Left lung (tissue), 4 donors: ENCODE measurements at regions not wholly inside any gene's neighbourhood (a gene's known extent, or its start where the extent isn't known, plus 50 kb on each side); places are given as distances from the start of the nearest gene placed in this dataset.

Experiments
- ATAC-seq: fragments of 200-7000 bp; cut with Tn5 transposase; one replicate; pipeline ENCODE4 v1.9.1; 2020; ENCODE audit warnings: moderate library complexity
- DNase-seq, 4 donors: peaks; one replicate each; pipeline ENCODE4 v3.0.0-alpha.2; 2013 to 2020
- H3K27ac ChIP-seq, 2 donors: fragments of 200-600 bp; sonication (generic) in 1 of 2; one replicate each; pipeline versions ENCODE4 v1.5.0 to v1.8.0; 2020 to 2021
- H3K27me3 ChIP-seq, 2 donors: fragments of 200-600 bp; sonication (generic) in 1 of 2; one replicate each; pipeline versions ENCODE4 v1.5.0 to v1.8.0; 2020 to 2021
- H3K36me3 ChIP-seq, 2 donors: fragments of 200-600 bp; sonication (generic) in 1 of 2; one replicate each; pipeline versions ENCODE4 v1.5.0 to v1.8.0; 2020 to 2021
- H3K4me1 ChIP-seq, 2 donors: fragments of 200-600 bp; one replicate each; pipeline ENCODE4 v1.8.0; 2021
- H3K4me3 ChIP-seq, 2 donors: fragments of 200-600 bp; sonication (generic) in 1 of 2; one replicate each; pipeline versions ENCODE4 v1.5.0 to v1.8.0; 2020 to 2021; ENCODE audit warnings: mild to moderate bottlenecking in 1 of 2
- H3K9me3 ChIP-seq, 2 donors: fragments of 200-600 bp; sonication (generic) in 1 of 2; one replicate each; pipeline versions ENCODE4 v1.5.0 to v1.8.0; 2020 to 2021
- intact Hi-C, 2 donors: fragments of 100-400 bp; cut with DNase I; formaldehyde crosslinking; loops; one replicate each; pipeline versions ENCODE4 v1.11.2 to v1.14.2; 2022
- TF ChIP-seq, protein P1 (sequence below), 2 donors: fragments of 200-600 bp; sonication (generic) in 1 of 2; IDR thresholded peaks; one replicate each; pipeline versions ENCODE4 v1.5.0 to v1.8.0; 2021; ENCODE audit warnings: antibody characterized with exemption in 2 of 2
- donor health status: DM: no; HTN: yes; CAD: no.
- donor health status: DM: no; HTN: no; CAD: no.

DNA sequence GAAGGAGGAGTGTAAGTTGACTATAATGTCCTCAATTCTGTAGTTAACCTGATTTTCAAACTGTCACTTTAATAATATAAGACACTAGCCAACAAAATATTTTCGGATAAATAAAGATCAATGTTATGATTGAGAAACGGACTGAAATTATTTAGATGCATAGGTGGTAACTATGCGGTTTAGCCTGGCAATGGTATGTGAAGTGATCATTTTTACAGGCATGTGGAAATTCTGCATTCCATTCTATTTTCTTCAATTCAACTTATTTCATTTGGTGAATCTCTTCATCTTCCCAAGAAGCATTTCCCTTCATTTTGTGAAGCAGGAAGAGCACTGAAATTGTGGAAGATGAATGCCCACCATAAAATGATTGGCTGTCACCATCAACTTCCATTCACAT is 1457.5 kb upstream of the CDH9 start:
- DNase-seq (no peak), ATAC-seq (no peak)
- H3K4me3 ChIP-seq = no peak overlapping the region
- no peaks in the 10 kb centered on the region for H3K27me3 ChIP-seq
- TF ChIP-seq, protein P1, sequence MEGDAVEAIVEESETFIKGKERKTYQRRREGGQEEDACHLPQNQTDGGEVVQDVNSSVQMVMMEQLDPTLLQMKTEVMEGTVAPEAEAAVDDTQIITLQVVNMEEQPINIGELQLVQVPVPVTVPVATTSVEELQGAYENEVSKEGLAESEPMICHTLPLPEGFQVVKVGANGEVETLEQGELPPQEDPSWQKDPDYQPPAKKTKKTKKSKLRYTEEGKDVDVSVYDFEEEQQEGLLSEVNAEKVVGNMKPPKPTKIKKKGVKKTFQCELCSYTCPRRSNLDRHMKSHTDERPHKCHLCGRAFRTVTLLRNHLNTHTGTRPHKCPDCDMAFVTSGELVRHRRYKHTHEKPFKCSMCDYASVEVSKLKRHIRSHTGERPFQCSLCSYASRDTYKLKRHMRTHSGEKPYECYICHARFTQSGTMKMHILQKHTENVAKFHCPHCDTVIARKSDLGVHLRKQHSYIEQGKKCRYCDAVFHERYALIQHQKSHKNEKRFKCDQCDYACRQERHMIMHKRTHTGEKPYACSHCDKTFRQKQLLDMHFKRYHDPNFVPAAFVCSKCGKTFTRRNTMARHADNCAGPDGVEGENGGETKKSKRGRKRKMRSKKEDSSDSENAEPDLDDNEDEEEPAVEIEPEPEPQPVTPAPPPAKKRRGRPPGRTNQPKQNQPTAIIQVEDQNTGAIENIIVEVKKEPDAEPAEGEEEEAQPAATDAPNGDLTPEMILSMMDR (IDR thresholded peaks at IDR 0.05) = no peak
- H3K9me3 ChIP-seq = peaks cover 0 to 7% of the 10 kb centered on the region in 2 donors
- no peak overlapping the region for H3K27ac ChIP-seq
- intact Hi-C loops = no loop called here
- H3K36me3 ChIP-seq = no peaks in the 10 kb centered on the region
- no peaks in the 10 kb centered on the region for H3K4me1 ChIP-seq

DNA sequence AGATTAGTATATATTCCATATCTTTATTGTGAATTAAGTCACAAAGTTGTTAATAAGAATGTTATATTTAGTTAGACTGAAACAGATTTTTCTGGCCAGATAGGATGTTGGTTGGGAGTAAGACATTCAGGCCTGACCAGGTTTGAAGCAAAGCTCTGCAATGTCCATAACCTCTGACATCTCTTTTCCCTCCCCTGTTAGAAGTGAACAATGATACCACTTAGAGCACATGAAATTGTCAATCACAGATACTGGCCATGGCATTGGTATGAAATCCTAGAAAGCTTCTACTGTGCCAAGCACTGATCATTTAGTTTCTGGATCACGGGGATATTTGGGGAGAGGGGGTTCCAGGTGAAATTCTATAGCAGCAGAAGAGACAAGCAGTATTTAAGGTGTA is 1455.1 kb upstream of the CDH9 start:
- no peak for DNase-seq
- no peak for ATAC-seq
- Histone ChIP-seq H3K4me3 (no peak overlapping the region), H3K27ac (no peak overlapping the region), H3K9me3 (peaks cover 0 to 8% of the 10 kb centered on the region in 2 donors), H3K36me3 (no peaks in the 10 kb centered on the region), H3K27me3 (no peaks in the 10 kb centered on the region), H3K4me1 (no peaks in the 10 kb centered on the region)
- intact Hi-C loops = no loop called here
- TF ChIP-seq, protein P1 (IDR thresholded peaks at IDR 0.05) = no peak

DNA sequence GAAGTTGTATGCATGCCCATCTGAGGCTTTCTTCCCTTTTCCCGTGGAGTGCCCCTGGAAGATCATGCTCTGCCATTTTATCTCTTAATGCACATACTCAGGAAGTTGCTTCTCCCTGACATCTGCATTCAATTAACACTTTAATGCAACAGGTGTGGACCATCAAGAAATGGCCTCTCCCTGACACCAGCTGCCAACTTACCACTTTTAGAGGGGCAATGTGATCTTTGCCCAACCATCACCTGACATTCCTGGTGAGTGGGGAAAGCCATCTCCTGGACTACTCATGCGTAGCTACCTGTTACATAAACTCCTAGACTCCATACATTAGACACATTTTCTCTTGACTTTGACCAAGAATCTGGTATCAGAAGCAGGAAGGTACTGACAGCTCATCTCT is 1450.4 kb upstream of the CDH9 start:
- ATAC-seq = no peak
- TF ChIP-seq, protein P1 (IDR thresholded peaks at IDR 0.05) = no peak
- no peak for DNase-seq
- intact Hi-C loops = no loop called here
- H3K36me3 ChIP-seq = no peaks in the 10 kb centered on the region
- H3K27ac ChIP-seq = no peak overlapping the region
- no peak overlapping the region for H3K4me3 ChIP-seq
- no peaks in the 10 kb centered on the region for H3K27me3 ChIP-seq
- no peaks in the 10 kb centered on the region for H3K4me1 ChIP-seq
- peaks cover 0 to 11% of the 10 kb centered on the region in 2 donors for H3K9me3 ChIP-seq

DNA sequence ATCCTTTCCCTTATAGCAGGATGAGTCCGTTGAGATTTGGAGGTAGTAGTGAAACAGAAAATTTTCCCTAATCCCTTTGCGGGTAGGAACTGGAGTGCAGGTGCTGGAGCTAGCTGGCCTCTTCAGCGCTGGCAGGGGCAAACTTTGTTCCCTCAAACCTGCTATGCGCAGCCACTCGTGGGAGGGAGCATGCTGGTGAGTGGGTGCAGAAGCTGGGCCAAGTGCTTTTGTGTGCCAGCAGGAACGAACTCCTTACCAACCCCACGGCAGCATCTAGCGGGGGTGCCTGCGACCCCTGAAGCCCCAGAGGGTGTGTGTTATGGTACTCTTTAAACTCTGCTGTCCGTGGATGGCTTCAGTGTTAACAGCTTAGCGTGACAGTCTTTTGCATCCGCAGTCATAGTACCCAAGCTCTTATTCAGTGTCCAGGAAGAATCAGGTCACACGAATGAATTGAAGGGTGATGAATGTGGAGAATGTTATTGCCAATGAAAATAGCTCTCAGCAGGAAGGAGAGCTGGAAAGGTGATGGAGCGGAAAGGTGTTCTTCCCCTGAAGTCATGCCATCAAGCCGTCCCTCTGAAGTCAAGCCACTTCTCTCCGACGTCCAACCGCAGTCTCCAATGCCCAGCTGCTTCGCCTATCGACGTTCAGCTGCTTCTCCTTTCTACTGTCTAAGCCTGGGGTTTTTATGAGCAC is 1445.1 kb upstream of the CDH9 start:
- Histone ChIP-seq H3K4me3 (no peak overlapping the region), H3K4me1 (no peaks in the 10 kb centered on the region), H3K27me3 (no peaks in the 10 kb centered on the region), H3K36me3 (no peaks in the 10 kb centered on the region), H3K27ac (no peak overlapping the region), H3K9me3 (peaks cover 0 to 11% of the 10 kb centered on the region in 2 donors)
- TF ChIP-seq, protein P1 (IDR thresholded peaks at IDR 0.05) = no peak
- intact Hi-C loops = no loop called here
- ATAC-seq (no peak), DNase-seq (peak in 1 of 4 donors; percentile 39)

DNA sequence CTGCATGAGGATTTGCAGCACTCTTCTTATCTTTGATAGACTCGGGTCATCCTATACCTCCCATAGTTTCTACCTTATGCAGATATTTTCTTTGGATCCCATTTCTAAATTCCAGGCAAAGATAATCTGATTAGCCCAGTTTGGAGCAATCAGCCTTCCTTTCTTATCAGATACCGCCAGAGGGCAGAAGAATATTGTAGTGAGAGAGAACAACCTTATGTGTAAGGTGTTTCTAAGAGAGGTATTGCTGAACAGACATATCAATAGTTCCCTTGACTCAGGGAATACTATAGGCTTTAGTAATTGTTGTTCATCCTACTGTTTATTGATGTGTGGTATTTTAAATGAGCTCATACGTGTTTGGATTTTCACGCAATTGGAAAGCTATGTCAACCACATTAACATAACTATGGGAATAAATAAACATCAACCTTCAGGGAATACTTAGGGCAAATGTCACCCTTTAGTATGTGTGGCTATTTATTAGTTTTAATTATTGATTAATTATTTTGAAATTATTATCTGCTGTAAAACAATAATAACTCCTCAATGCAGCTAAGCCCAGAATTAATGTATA is 1435.2 kb upstream of the CDH9 start:
- intact Hi-C loops = no loop called here
- DNase-seq (peak in 1 of 4 donors; percentile 13), ATAC-seq (peak; percentile 42)
- Histone ChIP-seq H3K4me3 (no peak overlapping the region), H3K9me3 (no peaks in the 10 kb centered on the region), H3K27me3 (no peaks in the 10 kb centered on the region), H3K4me1 (no peaks in the 10 kb centered on the region), H3K36me3 (no peaks in the 10 kb centered on the region), H3K27ac (no peak overlapping the region)
- TF ChIP-seq, protein P1 (IDR thresholded peaks at IDR 0.05) = peak in 1 of 2 donors; percentile 17
